ENCODE measurements at regions not wholly inside any gene's neighbourhood (a gene's known extent, or its start where the extent isn't known, plus 50 kb on each side); places are given as distances from the start of the nearest gene placed in this dataset.
"Not testable (repeated sequence)": the region's sequence is repeated elsewhere in the genome, so short reads cannot be mapped to it uniquely, and the experiment has no call there.

GRCh38 chr16:25608002-25608401, 83.8 kb upstream of the HS3ST4 start:
- Histone ChIP-seq H3K9ac (no peak overlapping the region), H3K4me2 (ENCODE audit: low read length) (no peak overlapping the region), H3K4me1 (peaks cover 5% of the 10 kb centered on the region), H3K9me3 (ENCODE audit: control insufficient read depth, low read length) (no peaks in the 10 kb centered on the region), H3K4me3 (ENCODE audit: low read depth, low read length) (no peak overlapping the region), H3K36me3 (ENCODE audit: control insufficient read depth, insufficient read depth, low read length) (no peaks in the 10 kb centered on the region), H2AFZ (no peak overlapping the region), H3K27ac (no peak overlapping the region), H3K79me2 (no peaks in the 10 kb centered on the region), H3K27me3 (ENCODE audit: control insufficient read depth, insufficient read depth, low read length) (no peaks in the 10 kb centered on the region)
- no peak for TF ChIP-seq CTCF (IDR thresholded peaks at IDR 0.05)

- Histone ChIP-seq H3K27me3 (ENCODE audit: control insufficient read depth, insufficient read depth, low read length) (no peaks in the 10 kb centered on the region), H3K4me3 (ENCODE audit: low read depth, low read length) (no peak overlapping the region), H3K9me3 (ENCODE audit: control insufficient read depth, low read length) (no peaks in the 10 kb centered on the region), H3K27ac (no peak overlapping the region), H3K79me2 (no peaks in the 10 kb centered on the region), H3K36me3 (ENCODE audit: control insufficient read depth, insufficient read depth, low read length) (no peaks in the 10 kb centered on the region), H3K9ac (no peak overlapping the region), H3K4me1 (peaks cover 5% of the 10 kb centered on the region), H2AFZ (peak overlapping the region; percentile 27), H3K4me2 (ENCODE audit: low read length) (no peak overlapping the region)
- TF ChIP-seq CTCF (IDR thresholded peaks at IDR 0.05), result no peak
Observed at GRCh38 chr16:25606069-25606468, 85.7 kb upstream of the HS3ST4 start.

- Histone ChIP-seq H3K79me2 (no peaks in the 10 kb centered on the region), H3K9ac (no peak overlapping the region), H2AFZ (peak overlapping the region; percentile 27), H3K36me3 (ENCODE audit: control insufficient read depth, insufficient read depth, low read length) (no peaks in the 10 kb centered on the region), H3K4me1 (peaks cover 5% of the 10 kb centered on the region), H3K4me3 (ENCODE audit: low read depth, low read length) (no peak overlapping the region), H3K9me3 (ENCODE audit: control insufficient read depth, low read length) (no peaks in the 10 kb centered on the region), H3K4me2 (ENCODE audit: low read length) (no peak overlapping the region), H3K27ac (no peak overlapping the region), H3K27me3 (ENCODE audit: control insufficient read depth, insufficient read depth, low read length) (no peaks in the 10 kb centered on the region)
- TF ChIP-seq CTCF (IDR thresholded peaks at IDR 0.05), result no peak
Observed at GRCh38 chr16:25605381-25605780, 86.4 kb upstream of the HS3ST4 start.

- not testable (repeated sequence) for H3K27ac ChIP-seq; H3K79me2 ChIP-seq; H2AFZ ChIP-seq; H3K4me3 ChIP-seq (ENCODE audit: low read depth, low read length); H3K9me3 ChIP-seq (ENCODE audit: control insufficient read depth, low read length); H3K9ac ChIP-seq; H3K4me1 ChIP-seq; H3K4me2 ChIP-seq (ENCODE audit: low read length); H3K27me3 ChIP-seq (ENCODE audit: control insufficient read depth, insufficient read depth, low read length); H3K36me3 ChIP-seq (ENCODE audit: control insufficient read depth, insufficient read depth, low read length)
Observed at GRCh38 chr16:25601306-25601705, 90.5 kb upstream of the HS3ST4 start.

GRCh38 chr16:25596194-25596593, 95.6 kb upstream of the HS3ST4 start:
- no peaks in the 10 kb centered on the region for H3K9me3 ChIP-seq (ENCODE audit: control insufficient read depth, low read length)
- H3K27me3 ChIP-seq (ENCODE audit: control insufficient read depth, insufficient read depth, low read length), result no peaks in the 10 kb centered on the region
- TF ChIP-seq CTCF (IDR thresholded peaks at IDR 0.05), result no peak
- no peaks in the 10 kb centered on the region for H3K79me2 ChIP-seq
- no peak overlapping the region for H3K9ac ChIP-seq
- no peak overlapping the region for H3K4me2 ChIP-seq (ENCODE audit: low read length)
- H3K27ac ChIP-seq, result no peak overlapping the region
- H3K4me1 ChIP-seq, result no peaks in the 10 kb centered on the region
- H3K36me3 ChIP-seq (ENCODE audit: control insufficient read depth, insufficient read depth, low read length), result no peaks in the 10 kb centered on the region
- no peak overlapping the region for H3K4me3 ChIP-seq (ENCODE audit: low read depth, low read length)
- no peak overlapping the region for H2AFZ ChIP-seq

All from parathyroid adenoma (tissue), 2 donors.